ENCODE measurements at regions not wholly inside any gene's neighbourhood (a gene's known extent, or its start where the extent isn't known, plus 50 kb on each side); places are given as distances from the start of the nearest gene placed in this dataset.
"Not testable (repeated sequence)": the region's sequence is repeated elsewhere in the genome, so short reads cannot be mapped to it uniquely, and the experiment has no call there.

DNA sequence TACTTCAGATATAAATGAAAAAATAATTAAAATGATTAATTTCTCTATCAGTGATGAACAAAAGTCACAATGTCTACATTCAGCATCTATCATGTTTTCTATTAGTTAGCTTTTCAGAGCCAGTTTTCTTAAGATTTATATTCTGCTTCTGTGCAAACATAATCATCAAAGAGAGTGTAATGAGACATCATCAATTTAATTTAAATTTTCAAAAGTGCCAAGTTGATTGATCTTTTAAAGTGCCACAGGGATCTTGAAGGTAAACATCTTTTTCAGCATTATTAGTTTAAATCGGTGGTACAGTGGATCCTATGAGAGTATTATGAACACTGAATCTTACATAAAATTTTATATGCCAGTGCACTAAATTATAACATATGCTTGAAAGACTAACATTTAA is 1176.1 kb downstream of the PLA2G4A start:
- Histone ChIP-seq H3K36me3 (ENCODE audit: insufficient read depth, low read length) (no peaks in the 10 kb centered on the region), H3K4me3 (no peak overlapping the region), H3K9ac (ENCODE audit: insufficient read length) (no peak overlapping the region), H3K27ac (no peak overlapping the region), H3K9me3 (ENCODE audit: low read depth, low read length) (no peaks in the 10 kb centered on the region)
- DNase-seq (ENCODE audit: low read depth, low spot score): no peak
- TF ChIP-seq POLR2AphosphoS5 (IDR thresholded peaks at IDR 0.05; ENCODE audit: borderline replicate concordance, low read depth, low read length): no peak
- TF ChIP-seq FOXP2 (optimal IDR thresholded peaks at IDR 0.05; ENCODE audit: control extremely low read depth, extremely low read length, insufficient read depth): no peak
- no peak for TF ChIP-seq EZH2 (IDR thresholded peaks at IDR 0.05)

DNA sequence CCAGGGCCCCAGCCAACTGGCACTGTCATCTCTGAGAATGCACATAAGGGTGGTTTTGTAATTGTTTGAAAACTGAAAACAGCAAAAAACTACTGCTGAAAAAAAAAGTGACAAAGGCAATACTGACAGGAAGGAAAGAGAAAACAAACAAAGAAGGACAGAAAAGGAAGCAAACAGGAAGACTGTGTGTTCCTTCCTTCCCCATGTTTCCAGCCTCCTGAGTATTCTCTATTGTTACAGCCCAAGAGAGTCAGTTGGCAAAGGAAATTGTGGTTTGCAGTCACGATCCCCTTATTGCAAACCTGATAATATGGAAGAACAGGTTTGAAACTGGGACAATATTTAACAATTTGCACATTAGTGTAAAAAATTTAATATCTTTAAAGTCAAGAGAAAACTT is 1177.6 kb downstream of the PLA2G4A start:
- TF ChIP-seq EZH2 (IDR thresholded peaks at IDR 0.05): no peak
- TF ChIP-seq POLR2AphosphoS5 (IDR thresholded peaks at IDR 0.05; ENCODE audit: borderline replicate concordance, low read depth, low read length): no peak
- no peak for TF ChIP-seq FOXP2 (optimal IDR thresholded peaks at IDR 0.05; ENCODE audit: control extremely low read depth, extremely low read length, insufficient read depth)
- no peak for DNase-seq (ENCODE audit: low read depth, low spot score)
- H3K4me3 ChIP-seq: no peak overlapping the region
- no peak overlapping the region for H3K27ac ChIP-seq
- H3K36me3 ChIP-seq (ENCODE audit: insufficient read depth, low read length): no peaks in the 10 kb centered on the region
- H3K9ac ChIP-seq (ENCODE audit: insufficient read length): no peak overlapping the region
- no peaks in the 10 kb centered on the region for H3K9me3 ChIP-seq (ENCODE audit: low read depth, low read length)

DNA sequence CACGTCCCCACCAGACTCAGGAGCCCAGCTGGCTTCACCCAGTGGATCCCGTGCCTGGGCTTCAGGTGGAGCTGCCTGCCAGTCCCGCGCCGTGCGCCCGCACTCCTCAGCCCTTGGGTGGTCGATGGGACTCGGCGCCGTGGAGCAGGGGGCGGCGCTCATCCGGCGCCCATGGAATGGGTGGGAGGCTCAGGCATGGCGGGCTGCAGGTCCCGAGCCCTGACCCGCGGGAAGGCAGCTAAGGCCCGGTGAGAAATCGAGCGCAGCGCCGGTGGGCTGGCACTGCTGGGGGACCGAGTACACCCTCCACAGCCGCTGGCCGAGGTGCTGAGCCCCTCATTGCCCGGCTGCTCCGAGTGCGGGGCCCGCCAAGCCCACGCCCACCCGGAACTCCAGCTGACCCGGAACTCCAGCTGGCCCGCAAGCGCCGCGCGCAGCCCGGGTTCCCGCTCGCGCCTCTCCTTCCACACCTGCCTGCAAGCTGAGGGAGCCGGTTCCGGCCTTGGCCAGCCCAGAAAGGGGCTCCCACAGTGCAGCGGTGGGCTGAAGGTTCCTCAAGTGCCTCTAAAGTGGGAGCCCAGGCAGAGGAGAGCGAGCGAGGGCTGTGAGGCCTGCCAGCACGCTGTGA is 1184.6 kb downstream of the PLA2G4A start:
- not testable (repeated sequence) for H3K27ac ChIP-seq; H3K9me3 ChIP-seq (ENCODE audit: low read depth, low read length); H3K4me3 ChIP-seq; H3K9ac ChIP-seq (ENCODE audit: insufficient read length); DNase-seq (ENCODE audit: low read depth, low spot score); H3K36me3 ChIP-seq (ENCODE audit: insufficient read depth, low read length)

DNA sequence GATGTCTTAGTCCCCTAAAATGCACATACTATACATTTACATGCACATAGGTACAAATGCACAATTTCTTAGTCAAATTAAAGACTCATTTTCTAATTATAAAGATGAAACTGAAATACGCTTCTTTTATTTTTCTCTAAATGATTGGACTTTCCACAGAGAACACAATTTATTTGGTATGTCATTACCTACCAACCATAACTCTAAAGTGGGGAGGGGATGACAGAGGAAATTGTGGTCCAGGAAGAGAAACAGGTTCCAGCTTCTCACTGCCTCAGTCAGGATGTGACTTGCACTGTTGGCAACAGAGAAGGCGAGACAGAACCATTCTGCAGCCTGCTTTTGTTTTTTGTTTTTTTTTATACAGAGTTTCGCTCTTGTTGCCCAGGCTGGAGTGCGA is 1189.2 kb downstream of the PLA2G4A start:
- H3K4me3 ChIP-seq: no peak overlapping the region
- no peak overlapping the region for H3K27ac ChIP-seq
- TF ChIP-seq EZH2 (IDR thresholded peaks at IDR 0.05) (no peak), FOXP2 (optimal IDR thresholded peaks at IDR 0.05; ENCODE audit: control extremely low read depth, extremely low read length, insufficient read depth) (no peak), POLR2AphosphoS5 (IDR thresholded peaks at IDR 0.05; ENCODE audit: borderline replicate concordance, low read depth, low read length) (no peak)
- no peaks in the 10 kb centered on the region for H3K9me3 ChIP-seq (ENCODE audit: low read depth, low read length)
- no peaks in the 10 kb centered on the region for H3K36me3 ChIP-seq (ENCODE audit: insufficient read depth, low read length)
- H3K9ac ChIP-seq (ENCODE audit: insufficient read length): no peak overlapping the region
- no peak for DNase-seq (ENCODE audit: low read depth, low spot score)

DNA sequence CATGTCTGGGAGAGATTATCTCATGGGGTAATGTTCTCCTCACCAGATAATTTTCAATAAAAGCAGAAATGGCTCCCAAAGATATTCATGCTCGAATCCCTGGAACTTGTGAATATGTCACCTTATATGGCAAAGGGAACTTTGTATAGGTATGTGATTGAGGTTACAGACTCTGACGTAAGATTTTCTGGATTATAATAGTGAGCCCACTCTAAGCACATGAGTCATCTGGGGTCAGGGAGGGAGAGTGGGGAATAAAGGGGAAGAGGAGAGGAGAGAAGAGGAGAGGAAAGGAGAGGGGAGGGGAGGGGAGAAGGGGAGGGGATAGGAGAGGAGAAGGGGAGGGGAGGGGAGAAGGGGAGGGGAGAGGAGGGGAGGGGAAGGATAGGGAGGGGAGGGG is 1193.9 kb downstream of the PLA2G4A start:
- Histone ChIP-seq H3K9me3 (ENCODE audit: low read depth, low read length) (no peaks in the 10 kb centered on the region), H3K27ac (no peak overlapping the region), H3K4me3 (no peak overlapping the region), H3K9ac (ENCODE audit: insufficient read length) (no peak overlapping the region), H3K36me3 (ENCODE audit: insufficient read depth, low read length) (no peaks in the 10 kb centered on the region)
- no peak for DNase-seq (ENCODE audit: low read depth, low spot score)
- TF ChIP-seq FOXP2 (optimal IDR thresholded peaks at IDR 0.05; ENCODE audit: control extremely low read depth, extremely low read length, insufficient read depth) (no peak), POLR2AphosphoS5 (IDR thresholded peaks at IDR 0.05; ENCODE audit: borderline replicate concordance, low read depth, low read length) (no peak), EZH2 (IDR thresholded peaks at IDR 0.05) (no peak)

DNA sequence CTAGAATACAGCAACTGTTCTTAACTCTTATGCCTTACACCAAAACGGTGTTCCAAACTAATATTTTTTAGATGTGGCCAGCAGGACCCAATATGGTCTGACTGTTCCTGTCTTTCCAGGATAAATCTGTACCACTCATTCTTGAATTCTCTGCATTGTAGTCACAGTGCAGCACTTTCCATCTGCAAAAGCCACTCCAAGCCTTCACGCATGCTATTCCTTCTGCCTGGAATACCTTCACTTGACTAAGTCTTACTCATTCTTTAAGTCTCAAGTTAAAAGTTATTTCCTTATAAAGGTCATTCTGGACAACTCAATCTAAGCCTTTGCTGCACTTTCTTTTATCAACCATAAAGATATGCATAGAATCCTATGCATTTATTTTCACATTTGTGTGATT is 1194.5 kb downstream of the PLA2G4A start:
- Histone ChIP-seq H3K36me3 (ENCODE audit: insufficient read depth, low read length) (no peaks in the 10 kb centered on the region), H3K27ac (no peak overlapping the region), H3K9ac (ENCODE audit: insufficient read length) (no peak overlapping the region), H3K4me3 (no peak overlapping the region), H3K9me3 (ENCODE audit: low read depth, low read length) (no peaks in the 10 kb centered on the region)
- TF ChIP-seq FOXP2 (optimal IDR thresholded peaks at IDR 0.05; ENCODE audit: control extremely low read depth, extremely low read length, insufficient read depth) (no peak), POLR2AphosphoS5 (IDR thresholded peaks at IDR 0.05; ENCODE audit: borderline replicate concordance, low read depth, low read length) (no peak), EZH2 (IDR thresholded peaks at IDR 0.05) (no peak)
- DNase-seq (ENCODE audit: low read depth, low spot score): no peak

DNA sequence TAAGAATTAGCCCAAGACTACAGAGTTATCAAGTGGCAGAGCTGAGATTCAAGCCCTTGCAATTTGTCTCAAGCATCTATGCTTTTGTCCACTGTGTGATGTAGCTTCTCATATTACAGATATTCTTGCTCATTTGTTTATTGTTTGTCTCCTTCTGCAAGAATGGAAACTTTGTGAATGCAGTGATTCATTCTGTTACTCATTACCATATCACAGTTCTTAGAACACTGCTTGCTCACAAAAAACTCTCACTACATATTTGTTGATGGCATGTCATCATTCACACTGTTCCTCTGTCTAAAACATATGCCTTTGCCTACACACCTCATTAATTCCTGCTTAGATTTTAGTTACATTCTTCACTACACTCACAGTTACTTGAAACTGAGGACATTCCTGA is 1198.9 kb downstream of the PLA2G4A start:
- no peak for TF ChIP-seq POLR2AphosphoS5 (IDR thresholded peaks at IDR 0.05; ENCODE audit: borderline replicate concordance, low read depth, low read length)
- no peak for TF ChIP-seq FOXP2 (optimal IDR thresholded peaks at IDR 0.05; ENCODE audit: control extremely low read depth, extremely low read length, insufficient read depth)
- no peak for TF ChIP-seq EZH2 (IDR thresholded peaks at IDR 0.05)
- Histone ChIP-seq H3K27ac (no peak overlapping the region), H3K4me3 (no peak overlapping the region), H3K9ac (ENCODE audit: insufficient read length) (no peak overlapping the region), H3K36me3 (ENCODE audit: insufficient read depth, low read length) (no peaks in the 10 kb centered on the region), H3K9me3 (ENCODE audit: low read depth, low read length) (no peaks in the 10 kb centered on the region)
- DNase-seq (ENCODE audit: low read depth, low spot score): no peak

DNA sequence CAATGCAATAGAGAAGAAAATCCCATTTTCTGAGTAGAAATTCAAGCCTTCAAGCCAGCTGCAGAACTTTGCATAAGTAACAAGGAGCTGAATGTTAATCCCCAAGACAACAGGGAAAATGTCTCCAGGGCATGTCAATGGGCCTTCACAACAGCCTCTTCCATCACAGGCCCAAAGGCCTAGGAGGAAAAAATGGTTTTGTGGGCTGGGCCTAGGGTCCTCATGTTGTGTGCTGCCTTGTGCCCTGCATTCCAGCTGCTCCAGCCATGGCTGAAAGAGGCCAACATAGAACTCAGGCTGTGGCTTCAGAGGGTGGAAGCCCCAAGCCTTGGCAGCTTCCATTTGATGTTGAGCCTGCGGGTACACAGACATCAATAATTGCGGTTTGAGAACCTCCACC is 1208.8 kb downstream of the PLA2G4A start:
- H3K27ac ChIP-seq; H3K9me3 ChIP-seq (ENCODE audit: low read depth, low read length); H3K9ac ChIP-seq (ENCODE audit: insufficient read length); H3K36me3 ChIP-seq (ENCODE audit: insufficient read depth, low read length); H3K4me3 ChIP-seq; DNase-seq (ENCODE audit: low read depth, low spot score): not testable (repeated sequence)

DNA sequence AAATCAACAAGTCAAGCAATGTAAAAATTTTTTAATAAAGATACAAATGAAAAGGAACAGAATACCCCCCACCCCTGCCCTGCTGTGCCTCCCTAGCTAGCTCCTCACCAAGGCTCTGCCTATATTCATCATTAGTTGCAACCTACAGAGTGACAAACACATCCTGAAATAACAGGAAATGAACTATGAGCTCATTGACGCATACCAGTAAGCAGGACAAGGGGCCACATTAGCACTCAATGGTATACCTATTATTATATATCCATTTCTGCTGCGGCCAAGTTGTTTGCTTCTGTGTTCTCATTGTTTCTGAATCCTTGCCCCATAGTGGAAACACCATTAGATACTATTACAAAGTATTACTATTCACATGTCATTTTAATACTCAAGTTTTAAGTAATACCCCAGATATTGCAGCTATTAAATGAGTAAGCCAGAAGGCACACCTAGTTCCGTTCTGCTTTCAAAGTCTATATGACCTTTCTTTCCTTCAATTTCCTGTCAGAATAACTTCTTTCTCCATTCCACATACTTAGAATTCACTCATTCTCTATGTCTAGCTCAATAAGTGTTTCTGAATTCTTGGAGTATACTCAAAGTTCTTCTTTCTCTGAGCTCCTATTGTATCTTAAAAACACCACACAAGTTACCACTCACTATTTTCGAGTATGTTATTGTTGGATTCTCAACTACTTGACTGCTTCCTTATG is 1214.9 kb downstream of the PLA2G4A start:
- Histone ChIP-seq H3K9ac (ENCODE audit: insufficient read length) (no peak overlapping the region), H3K27ac (no peak overlapping the region), H3K36me3 (ENCODE audit: insufficient read depth, low read length) (no peaks in the 10 kb centered on the region), H3K9me3 (ENCODE audit: low read depth, low read length) (no peaks in the 10 kb centered on the region), H3K4me3 (no peak overlapping the region)
- no peak for DNase-seq (ENCODE audit: low read depth, low spot score)
- TF ChIP-seq FOXP2 (optimal IDR thresholded peaks at IDR 0.05; ENCODE audit: control extremely low read depth, extremely low read length, insufficient read depth) (no peak), EZH2 (IDR thresholded peaks at IDR 0.05) (no peak), POLR2AphosphoS5 (IDR thresholded peaks at IDR 0.05; ENCODE audit: borderline replicate concordance, low read depth, low read length) (no peak)

Data from SK-N-MC (cell line).